Loucy (cell line): ENCODE measurements at regions not wholly inside any gene's neighbourhood (a gene's known extent, or its start where the extent isn't known, plus 50 kb on each side); places are given as distances from the start of the nearest gene placed in this dataset.

ENCODE experiments used
- H2AFZ ChIP-seq: fragments of 200-600 bp; sonication (generic); 2 replicates; pipeline ENCODE4 v1.6.0; 2016; ENCODE audit warnings: antibody characterized with exemption, mild to moderate bottlenecking, low read length, moderate library complexity
- H3F3A ChIP-seq: fragments of 200-600 bp; 2 replicates; pipeline ENCODE4 v1.6.0; 2016; ENCODE audit warnings: antibody characterized with exemption, low read depth, mild to moderate bottlenecking
- H3K27me3 ChIP-seq: fragments of 200-600 bp; sonication (generic); 2 replicates; pipeline ENCODE4 v1.6.1; 2014; ENCODE audit warnings: low read length, mild to moderate bottlenecking; ENCODE audit not compliant: insufficient read depth, poor library complexity, severe bottlenecking
- H3K36me3 ChIP-seq: fragments of 200-600 bp; sonication (generic); 2 replicates; pipeline ENCODE4 v1.6.1; 2016; ENCODE audit warnings: low read length; ENCODE audit not compliant: insufficient read depth
- H3K4me1 ChIP-seq: fragments of 200-600 bp; sonication (generic); 2 replicates; pipeline ENCODE4 v1.5.1; 2014; ENCODE audit warnings: low read length, mild to moderate bottlenecking; ENCODE audit not compliant: insufficient read depth, poor library complexity, severe bottlenecking
- H3K4me2 ChIP-seq: fragments of 200-600 bp; sonication (generic); 2 replicates; pipeline ENCODE4 v1.6.0; 2014; ENCODE audit warnings: antibody characterized with exemption, low read length, low read depth, mild to moderate bottlenecking; ENCODE audit not compliant: poor library complexity, severe bottlenecking
- H3K4me3 ChIP-seq: fragments of 200-600 bp; sonication (generic); 2 replicates; pipeline ENCODE4 v1.5.1; 2014; ENCODE audit warnings: low read length, mild to moderate bottlenecking, mixed read lengths; ENCODE audit not compliant: poor library complexity, severe bottlenecking
- H3K79me2 ChIP-seq: fragments of 200-600 bp; sonication (generic); 2 replicates; pipeline ENCODE4 v1.6.1; 2014; ENCODE audit warnings: low read length; ENCODE audit not compliant: insufficient read depth
- H3K9ac ChIP-seq: fragments of 200-600 bp; sonication (generic); 2 replicates; pipeline ENCODE4 v1.6.0; 2014; ENCODE audit warnings: mild to moderate bottlenecking, low read depth, low read length, moderate library complexity; ENCODE audit not compliant: poor library complexity, severe bottlenecking
- H3K9me2 ChIP-seq: fragments of 200-600 bp; sonication (generic); replicated peaks from 2 replicates; pipeline ENCODE4 v1.6.1; 2016; ENCODE audit warnings: low read depth, low read length, mixed read lengths
- H3K9me3 ChIP-seq: fragments of 200-600 bp; sonication (generic); 2 replicates; pipeline ENCODE4 v1.6.1; 2014; ENCODE audit warnings: mild to moderate bottlenecking, antibody characterized with exemption, low read length, low read depth; ENCODE audit not compliant: insufficient read depth
- H4K20me1 ChIP-seq: fragments of 200-600 bp; sonication (generic); 2 replicates; pipeline ENCODE4 v1.6.0; 2014; ENCODE audit warnings: antibody characterized with exemption, low read length, mild to moderate bottlenecking; ENCODE audit not compliant: insufficient read depth, poor library complexity, severe bottlenecking
- CTCF ChIP-seq: fragments of 200-600 bp; sonication (generic); conservative IDR thresholded peaks from 2 replicates; pipeline ENCODE4 v1.5.1; 2014; ENCODE audit warnings: mild to moderate bottlenecking, antibody characterized with exemption, low read length
- EZH2phosphoT487 ChIP-seq: fragments of 200-600 bp; IDR thresholded peaks from 2 replicates; pipeline ENCODE4 v1.6.1; 2018; ENCODE audit warnings: antibody characterized with exemption, mild to moderate bottlenecking, moderate library complexity, borderline replicate concordance

GRCh38 chr7:23942032-23942431 lies 232.0 kb downstream of the STK31 start:
- H3K9me3 ChIP-seq: peaks cover 9% of the 10 kb centered on the region; the same call in 1 of the 2 replicates

GRCh38 chr7:23944131-23944530 lies 234.1 kb downstream of the STK31 start:
- TF ChIP-seq EZH2phosphoT487 (no peak), CTCF (no peak)
- Histone ChIP-seq H2AFZ (no peak overlapping the region), H3K36me3 (no peaks in the 10 kb centered on the region)

More at GRCh38 chr7:23942032-23942431, 232.0 kb downstream of the STK31 start:
- no peaks in the 10 kb centered on the region for H3K4me1 ChIP-seq
- H3K36me3 ChIP-seq: no peaks in the 10 kb centered on the region
- no peak overlapping the region for H3K9ac ChIP-seq
- H2AFZ ChIP-seq: no peak overlapping the region
- no peak overlapping the region for H3K4me3 ChIP-seq
- no peaks in the 10 kb centered on the region for H3K79me2 ChIP-seq
- H3K9me2 ChIP-seq: no peaks in the 10 kb centered on the region
- no peaks in the 10 kb centered on the region for H4K20me1 ChIP-seq
- TF ChIP-seq EZH2phosphoT487 (no peak), CTCF (no peak)
- H3F3A ChIP-seq: no peaks in the 10 kb centered on the region
- no peaks in the 10 kb centered on the region for H3K27me3 ChIP-seq
- H3K4me2 ChIP-seq: no peak overlapping the region

DNA sequence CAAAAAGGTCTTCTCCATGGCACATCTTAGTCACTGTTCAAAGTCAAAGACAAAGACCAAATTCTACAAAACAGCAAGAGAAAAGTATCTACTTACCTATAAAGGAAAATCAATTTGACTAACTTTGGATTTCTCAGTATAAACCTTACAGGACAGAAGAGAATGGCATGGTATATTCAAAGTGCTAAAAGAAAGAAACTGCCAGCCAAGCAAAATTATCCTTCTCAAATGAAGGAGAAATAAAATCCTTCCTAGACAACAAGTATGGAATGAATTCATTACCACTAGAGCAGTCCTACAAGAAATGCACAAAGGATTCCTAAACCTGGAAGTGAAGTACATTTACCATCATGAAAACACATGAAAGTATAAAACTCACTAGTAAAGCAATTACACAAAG lies 235.5 kb downstream of the STK31 start:
- TF ChIP-seq EZH2phosphoT487: no peak
- TF ChIP-seq CTCF: no peak
- no peaks in the 10 kb centered on the region for H3K36me3 ChIP-seq

More at GRCh38 chr7:23944131-23944530, 234.1 kb downstream of the STK31 start:
- no peak overlapping the region for H3K4me2 ChIP-seq
- H3K9ac ChIP-seq: no peak overlapping the region
- H3K9me2 ChIP-seq: no peaks in the 10 kb centered on the region
- H3K9me3 ChIP-seq: peaks cover 9% of the 10 kb centered on the region; the same call in 1 of the 2 replicates
- no peaks in the 10 kb centered on the region for H3F3A ChIP-seq
- no peak overlapping the region for H3K4me3 ChIP-seq
- no peaks in the 10 kb centered on the region for H3K27me3 ChIP-seq
- H3K4me1 ChIP-seq: no peaks in the 10 kb centered on the region
- no peaks in the 10 kb centered on the region for H4K20me1 ChIP-seq
- H3K79me2 ChIP-seq: no peaks in the 10 kb centered on the region

More for the DNA sequence above, 235.5 kb downstream of the STK31 start:
- Histone ChIP-seq H2AFZ (no peak overlapping the region), H3K4me3 (no peak overlapping the region), H3K9me3 (peaks cover 9% of the 10 kb centered on the region; the same call in 1 of the 2 replicates), H3K9me2 (no peaks in the 10 kb centered on the region), H3K9ac (no peak overlapping the region), H3K79me2 (no peaks in the 10 kb centered on the region), H3K27me3 (no peaks in the 10 kb centered on the region), H3F3A (no peaks in the 10 kb centered on the region), H3K4me1 (no peaks in the 10 kb centered on the region), H3K4me2 (no peak overlapping the region), H4K20me1 (no peaks in the 10 kb centered on the region)
